GM23248 (cell line): ENCODE measurements at regions not wholly inside any gene's neighbourhood (a gene's known extent, or its start where the extent isn't known, plus 50 kb on each side); places are given as distances from the start of the nearest gene placed in this dataset.

Source experiments
- DNase-seq: peaks from one replicate; pipeline ENCODE4 v3.0.0-alpha.2; 2015
- H2AFZ ChIP-seq: fragments of 200-600 bp; sonication (generic); 2 replicates; pipeline ENCODE4 v1.6.1; 2016; ENCODE audit warnings: antibody characterized with exemption
- H3F3A ChIP-seq: fragments of 200-600 bp; sonication (generic); 2 replicates; pipeline ENCODE4 v1.6.1; 2016; ENCODE audit warnings: mild to moderate bottlenecking, antibody characterized with exemption, mixed run types; ENCODE audit not compliant: insufficient read depth
- H3K27ac ChIP-seq: fragments of 200-600 bp; sonication (generic); 2 replicates; pipeline ENCODE4 v1.5.1; 2016; ENCODE audit warnings: mild to moderate bottlenecking
- H3K27me3 ChIP-seq: fragments of 200-600 bp; sonication (generic); replicated peaks from 2 replicates; pipeline ENCODE4 v1.6.1; 2016; ENCODE audit warnings: mild to moderate bottlenecking; ENCODE audit not compliant: insufficient read depth
- H3K36me3 ChIP-seq: fragments of 200-600 bp; sonication (generic); 2 replicates; pipeline ENCODE4 v1.6.1; 2016; ENCODE audit warnings: low read depth, mild to moderate bottlenecking
- H3K4me1 ChIP-seq: fragments of 200-600 bp; sonication (generic); 2 replicates; pipeline ENCODE4 v1.6.1; 2016; ENCODE audit warnings: mild to moderate bottlenecking; ENCODE audit not compliant: insufficient read depth
- H3K4me2 ChIP-seq: fragments of 200-600 bp; sonication (generic); one replicate; pipeline ENCODE4 v1.6.1; 2016; ENCODE audit warnings: mild to moderate bottlenecking; ENCODE audit not compliant: unreplicated experiment
- H3K4me3 ChIP-seq: fragments of 200-600 bp; sonication (generic); 2 replicates; pipeline ENCODE4 v1.5.1; 2016; ENCODE audit warnings: mild to moderate bottlenecking
- H3K79me2 ChIP-seq: fragments of 200-600 bp; sonication (generic); 2 replicates; pipeline ENCODE4 v1.6.1; 2016; ENCODE audit warnings: mild to moderate bottlenecking; ENCODE audit not compliant: insufficient read depth
- H3K9ac ChIP-seq: fragments of 200-600 bp; sonication (generic); 2 replicates; pipeline ENCODE4 v1.6.1; 2016; ENCODE audit warnings: mild to moderate bottlenecking
- H3K9me2 ChIP-seq: fragments of 200-600 bp; sonication (generic); 2 replicates; pipeline ENCODE4 v1.6.1; 2016; ENCODE audit warnings: mixed run types, mild to moderate bottlenecking, moderate library complexity; ENCODE audit not compliant: insufficient read depth
- H3K9me3 ChIP-seq: fragments of 200-600 bp; sonication (generic); one replicate; pipeline ENCODE4 v1.6.1; 2017; ENCODE audit warnings: low read depth
- H4K20me1 ChIP-seq: fragments of 200-600 bp; sonication (generic); 2 replicates; pipeline ENCODE4 v1.6.0; 2016; ENCODE audit not compliant: insufficient read depth
- EZH2 ChIP-seq: fragments of 200-600 bp; sonication (generic); IDR thresholded peaks from 2 replicates; pipeline ENCODE4 v1.6.1; 2018; ENCODE audit warnings: antibody characterized with exemption, mild to moderate bottlenecking; ENCODE audit not compliant: insufficient read depth, poor library complexity, severe bottlenecking
- EZH2phosphoT487 ChIP-seq: fragments of 200-600 bp; sonication (generic); IDR thresholded peaks from 2 replicates; pipeline ENCODE4 v1.6.1; 2018; ENCODE audit warnings: antibody characterized with exemption, moderate library complexity, mild to moderate bottlenecking, low read depth; ENCODE audit not compliant: insufficient read depth
- WGBS, 2 experiments: methylation state at CpG; one replicate each; pipeline ENCODE4 v1.1.6; 2015 to 2017; ENCODE audit warnings: low lambda C conversion rate in 2 of 2, low coverage in 1 of 2; ENCODE audit errors: missing lambda C conversion rate in 2 of 2; 5-methylcytosine and 5-hydroxymethylcytosine counted together
- in situ Hi-C: fragments of 300-500 bp; cut with MboI; formaldehyde crosslinking; loops from 2 replicates; pipeline ENCODE4 v1.15.0; 2020

GRCh38 chr6:146917979-146918378, 286.2 kb upstream of the STXBP5 start:
- Histone ChIP-seq H3K4me2 (no peak overlapping the region), H4K20me1 (no peaks in the 10 kb centered on the region), H3K9me2 (no peaks in the 10 kb centered on the region), H3K36me3 (no peaks in the 10 kb centered on the region), H3K27me3 (no peaks in the 10 kb centered on the region), H3K27ac (no peak overlapping the region), H2AFZ (0 out of 2 replicates have a peak overlapping the region, but pooled peaks have one; percentile 4), H3K9ac (no peak overlapping the region), H3K4me1 (peaks cover 30% of the 10 kb centered on the region), H3F3A (peaks cover 35% of the 10 kb centered on the region), H3K79me2 (no peaks in the 10 kb centered on the region), H3K9me3 (no peaks in the 10 kb centered on the region), H3K4me3 (no peak overlapping the region)
- DNase-seq: no peak
- in situ Hi-C loops: no loop called here
- WGBS, 2 experiments: 100% methylated on average over 1 of the region's 1 CpG
- TF ChIP-seq EZH2 (no peak), EZH2phosphoT487 (no peak)

- Histone ChIP-seq H3K4me2 (no peak overlapping the region), H3K4me3 (no peak overlapping the region), H4K20me1 (no peaks in the 10 kb centered on the region), H3K36me3 (no peaks in the 10 kb centered on the region), H3K9me3 (no peaks in the 10 kb centered on the region), H3K27me3 (no peaks in the 10 kb centered on the region), H3K9ac (no peak overlapping the region), H3K4me1 (peaks cover 23% of the 10 kb centered on the region), H2AFZ (no peak overlapping the region), H3K9me2 (no peaks in the 10 kb centered on the region), H3F3A (peaks cover 26% of the 10 kb centered on the region), H3K27ac (no peak overlapping the region), H3K79me2 (no peaks in the 10 kb centered on the region)
- no peak for TF ChIP-seq EZH2
- no peak for TF ChIP-seq EZH2phosphoT487
- in situ Hi-C loops: no loop called here
- WGBS, 2 experiments: 94 to 97% methylated on average over 2 of the region's 2 CpGs
- no peak for DNase-seq
Measured at GRCh38 chr6:146919017-146919416, 285.2 kb upstream of the STXBP5 start.

GRCh38 chr6:146923205-146923833, 280.9 kb upstream of the STXBP5 start:
- no peak overlapping the region for H3K27ac ChIP-seq
- H3K27me3 ChIP-seq: no peaks in the 10 kb centered on the region
- DNase-seq: no peak
- H3K79me2 ChIP-seq: no peaks in the 10 kb centered on the region
- H3K9me2 ChIP-seq: no peaks in the 10 kb centered on the region
- WGBS, 2 experiments: 92 to 100% methylated on average over 2 of the region's 2 CpGs
- H3K4me2 ChIP-seq: no peak overlapping the region
- H3K9ac ChIP-seq: no peak overlapping the region
- TF ChIP-seq EZH2phosphoT487 (no peak), EZH2 (no peak)
- no peaks in the 10 kb centered on the region for H3F3A ChIP-seq
- no peaks in the 10 kb centered on the region for H3K4me1 ChIP-seq
- H3K9me3 ChIP-seq: no peaks in the 10 kb centered on the region
- in situ Hi-C loops: no loop called here
- H3K36me3 ChIP-seq: no peaks in the 10 kb centered on the region
- H4K20me1 ChIP-seq: no peaks in the 10 kb centered on the region
- no peak overlapping the region for H2AFZ ChIP-seq
- H3K4me3 ChIP-seq: no peak overlapping the region

GRCh38 chr6:146925846-146926245, 278.4 kb upstream of the STXBP5 start:
- WGBS, 2 experiments: 96 to 97% methylated on average over 3 of the region's 3 CpGs
- in situ Hi-C loops: no loop called here
- H3K36me3 ChIP-seq: no peaks in the 10 kb centered on the region
- no peaks in the 10 kb centered on the region for H3K9me3 ChIP-seq
- no peak overlapping the region for H3K9ac ChIP-seq
- H2AFZ ChIP-seq: 0 out of 2 replicates have a peak overlapping the region, but pooled peaks have one; percentile 51
- TF ChIP-seq EZH2 (no peak), EZH2phosphoT487 (no peak)
- H3K4me2 ChIP-seq: no peak overlapping the region
- H3K27me3 ChIP-seq: no peaks in the 10 kb centered on the region
- H3K4me3 ChIP-seq: no peak overlapping the region
- no peaks in the 10 kb centered on the region for H3K79me2 ChIP-seq
- H3K4me1 ChIP-seq: no peaks in the 10 kb centered on the region
- H4K20me1 ChIP-seq: no peaks in the 10 kb centered on the region
- H3K27ac ChIP-seq: no peak overlapping the region
- H3F3A ChIP-seq: no peaks in the 10 kb centered on the region
- no peak for DNase-seq
- H3K9me2 ChIP-seq: no peaks in the 10 kb centered on the region
